ENCODE measurements at regions not wholly inside any gene's neighbourhood (a gene's known extent, or its start where the extent isn't known, plus 50 kb on each side); places are given as distances from the start of the nearest gene placed in this dataset.

- TF ChIP-seq CTCF (IDR thresholded peaks at IDR 0.05): no peak
- no peak for TF ChIP-seq POLR2A (IDR thresholded peaks at IDR 0.05)
Measured at GRCh38 chr4:114265342-114265741, 285.9 kb upstream of the ARSJ start.

Measured in body of pancreas (tissue), 4 donors.